ENCODE measurements at regions not wholly inside any gene's neighbourhood (a gene's known extent, or its start where the extent isn't known, plus 50 kb on each side); places are given as distances from the start of the nearest gene placed in this dataset.
"Not testable (repeated sequence)": the region's sequence is repeated elsewhere in the genome, so short reads cannot be mapped to it uniquely, and the experiment has no call there.

DNA sequence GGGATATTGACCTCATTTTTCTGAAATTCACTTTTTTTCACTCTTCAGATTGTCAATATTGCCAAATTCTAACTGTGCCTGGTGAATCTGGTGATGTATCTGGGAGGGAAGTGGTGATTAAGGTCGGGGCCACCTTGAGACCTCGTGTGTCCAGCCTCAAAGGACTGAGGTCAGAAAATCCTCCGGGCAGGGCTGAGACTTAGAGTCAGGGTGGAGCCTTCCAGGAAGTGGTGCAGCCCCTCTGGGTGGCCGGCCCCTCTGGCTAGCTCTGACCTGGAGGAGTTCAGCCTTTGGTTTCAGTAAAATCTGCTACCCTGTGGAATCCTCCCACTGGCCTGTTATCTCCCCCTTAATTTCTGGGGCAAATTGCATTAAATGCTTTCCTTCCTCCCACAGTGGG is 175.7 kb downstream of the TRIM43 start:
- not testable (repeated sequence) for TF ChIP-seq EP300, CTCF (IDR thresholded peaks at IDR 0.05)
